ENCODE measurements at regions not wholly inside any gene's neighbourhood (a gene's known extent, or its start where the extent isn't known, plus 50 kb on each side); places are given as distances from the start of the nearest gene placed in this dataset.
"Not testable (repeated sequence)": the region's sequence is repeated elsewhere in the genome, so short reads cannot be mapped to it uniquely, and the experiment has no call there.

- DNase-seq, result no peak
Measured at GRCh38 chr11:45379162-45379863, 93.2 kb upstream of the SYT13 start.

- DNase-seq, result no peak
Measured at GRCh38 chr11:45378516-45378915, 92.4 kb upstream of the SYT13 start.

GRCh38 chr11:45374653-45375059, 88.5 kb upstream of the SYT13 start:
- DNase-seq, result no peak

DNA sequence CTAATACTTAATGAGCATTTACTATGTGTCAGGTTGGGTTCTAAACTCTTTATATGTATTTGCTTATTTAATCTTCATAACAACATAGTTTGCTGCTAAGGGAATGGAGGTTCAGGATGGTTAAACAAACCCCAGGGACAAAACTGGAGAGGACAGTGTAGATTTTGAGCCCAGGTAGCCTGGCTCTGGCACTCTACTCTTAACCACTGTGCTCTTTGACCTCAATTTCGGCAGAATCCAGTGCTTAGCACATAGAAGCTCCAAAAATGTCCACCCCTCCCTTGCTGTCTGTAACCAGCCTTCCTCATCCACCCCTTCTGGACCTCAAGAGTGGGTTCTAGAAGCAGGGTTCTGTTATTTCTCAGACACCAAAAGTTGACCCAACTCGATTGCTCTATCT, 88.0 kb upstream of the SYT13 start:
- DNase-seq, result no peak

DNA sequence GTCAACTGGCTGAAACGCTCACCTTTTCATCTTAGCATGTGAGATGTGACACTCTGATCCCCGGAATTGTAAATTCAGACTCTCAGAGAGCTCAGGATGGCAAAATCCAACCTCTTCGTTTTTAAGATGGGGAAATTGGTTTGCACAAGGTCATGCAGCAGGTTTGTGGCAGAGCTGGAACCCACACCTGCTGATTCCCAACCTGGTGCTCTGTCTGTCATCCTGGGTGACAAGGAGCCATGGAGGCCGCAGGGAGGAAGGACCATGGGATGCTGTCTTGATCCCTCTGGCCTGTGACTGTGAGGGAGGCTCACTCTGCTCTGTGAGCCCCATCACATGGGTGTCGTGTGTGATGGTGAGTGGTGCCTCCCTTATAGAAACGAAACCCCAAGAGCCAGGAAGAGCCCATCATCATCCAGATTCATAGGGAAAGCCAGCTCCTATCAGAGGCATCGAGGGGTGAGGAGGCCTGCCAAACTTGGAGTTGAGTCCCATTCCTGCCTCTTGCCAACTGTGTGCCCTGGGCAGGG, 87.4 kb upstream of the SYT13 start:
- DNase-seq, result no peak

GRCh38 chr11:45372414-45372813, 86.3 kb upstream of the SYT13 start:
- DNase-seq, result not testable (repeated sequence)

GRCh38 chr11:45371251-45372115, 85.3 kb upstream of the SYT13 start:
- DNase-seq, result peak; percentile 81

DNA sequence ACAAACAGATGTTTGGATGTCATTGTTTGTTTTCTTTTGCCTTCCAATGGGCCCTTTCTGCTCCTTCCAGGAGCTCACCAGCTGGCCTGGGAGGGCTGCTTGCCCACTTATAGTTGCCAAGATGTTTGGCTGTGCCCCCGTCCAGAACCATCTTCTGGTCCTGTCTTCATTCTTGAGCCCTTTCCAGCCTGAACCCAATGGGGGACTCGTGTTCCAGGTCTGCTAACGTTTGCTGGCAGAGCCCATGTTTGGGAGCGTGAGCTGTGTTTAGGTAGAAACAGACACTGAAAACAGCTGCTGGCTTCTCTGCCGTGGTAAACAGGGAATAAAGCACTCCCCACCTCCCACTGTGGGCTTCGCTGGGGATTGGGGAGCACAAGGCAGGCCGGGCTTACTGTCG, 83.2 kb upstream of the SYT13 start:
- no peak for DNase-seq

DNA sequence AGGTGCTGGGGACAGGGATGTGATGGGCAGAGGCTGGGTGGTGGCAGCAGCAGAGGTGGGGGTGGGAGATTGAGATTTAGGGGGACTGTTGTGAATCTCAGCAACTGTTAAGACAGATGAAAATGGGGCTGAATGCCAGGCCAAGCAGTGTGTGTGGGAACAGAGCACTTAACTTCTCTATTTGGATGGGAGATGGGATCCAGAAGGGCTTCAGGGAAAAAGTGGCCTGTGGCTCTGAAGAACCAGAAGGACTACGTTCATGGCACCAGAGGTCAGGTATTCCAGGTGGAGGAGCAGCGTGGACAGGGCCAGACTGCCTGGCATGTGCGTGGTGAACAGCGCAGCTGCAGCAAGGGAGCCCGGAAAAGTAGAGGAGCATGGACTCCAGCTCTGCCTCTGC, 82.6 kb upstream of the SYT13 start:
- no peak for DNase-seq

DNA sequence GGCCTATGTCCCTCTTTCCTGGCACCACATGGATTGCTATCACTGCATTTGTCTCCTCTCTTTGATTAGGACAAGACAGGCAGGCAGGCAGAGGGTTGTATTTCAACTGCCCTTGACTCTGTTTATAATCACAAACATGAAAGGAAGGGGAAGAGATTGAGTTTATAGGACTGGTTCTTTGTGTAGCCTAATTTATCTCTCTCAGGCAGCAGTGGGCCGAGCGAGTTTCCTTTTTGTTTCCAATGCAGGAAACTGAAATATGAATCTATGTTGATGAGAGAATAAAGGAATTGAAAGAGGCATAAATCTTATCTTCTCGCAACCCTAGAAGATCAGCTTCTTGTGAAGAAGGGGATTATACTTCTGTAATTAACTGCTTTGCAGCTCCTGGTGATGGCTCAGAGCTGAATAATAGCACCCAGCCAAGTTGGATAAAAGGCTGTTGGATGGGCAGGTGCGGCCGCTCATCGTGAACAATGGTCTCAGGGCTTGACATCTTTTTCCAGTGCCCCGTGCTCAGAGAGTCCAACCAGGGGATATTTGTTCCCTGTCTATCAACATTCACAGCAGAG, 80.6 kb upstream of the SYT13 start:
- DNase-seq, result no peak

GRCh38 chr11:45365961-45366618, 79.9 kb upstream of the SYT13 start:
- DNase-seq, result no peak

- no peak for DNase-seq
Measured at GRCh38 chr11:45362636-45363035, 76.5 kb upstream of the SYT13 start.

GRCh38 chr11:45361551-45361950, 75.4 kb upstream of the SYT13 start:
- no peak for DNase-seq

DNA sequence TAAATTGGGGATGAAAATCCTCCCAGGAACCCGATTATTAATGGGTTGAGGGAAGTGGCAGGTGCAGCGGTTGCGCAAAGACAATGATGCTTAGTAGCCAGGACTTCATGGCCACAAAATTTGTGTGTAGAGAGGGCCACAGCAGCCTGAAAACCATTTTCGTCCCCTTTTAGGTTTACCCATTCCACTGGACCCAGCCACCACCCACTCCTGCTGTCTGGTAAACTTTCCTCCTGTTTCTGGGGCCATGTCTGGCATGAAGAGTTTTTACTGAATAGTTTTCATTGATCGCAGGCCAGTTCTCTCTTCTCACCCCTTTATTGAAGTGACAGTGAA, 69.5 kb upstream of the SYT13 start:
- DNase-seq, result no peak

- peak; percentile 70 for DNase-seq
Measured at GRCh38 chr11:45354976-45355705, 69.0 kb upstream of the SYT13 start.

DNA sequence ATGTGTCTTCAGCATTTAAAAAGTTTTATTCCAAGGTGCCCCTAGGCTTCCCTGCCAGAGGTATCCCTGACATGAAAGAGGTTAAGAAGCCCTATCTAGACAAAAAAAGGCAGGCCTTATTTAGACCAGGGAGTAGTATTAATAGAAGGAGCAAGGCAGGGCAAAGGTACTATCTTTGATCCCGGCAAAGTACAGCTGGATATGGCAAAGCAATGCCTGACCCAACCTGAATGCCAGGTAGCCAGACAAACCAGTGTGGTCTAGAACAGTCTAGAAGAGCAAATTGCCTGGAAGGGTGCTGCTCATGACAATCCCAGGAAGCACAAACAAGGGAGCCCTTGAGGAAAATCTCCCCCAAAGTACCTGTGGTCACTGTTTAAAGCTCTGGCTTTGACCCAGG, 62.6 kb upstream of the SYT13 start:
- no peak for DNase-seq

GRCh38 chr11:45347348-45348082, 61.4 kb upstream of the SYT13 start:
- DNase-seq, result no peak

DNA sequence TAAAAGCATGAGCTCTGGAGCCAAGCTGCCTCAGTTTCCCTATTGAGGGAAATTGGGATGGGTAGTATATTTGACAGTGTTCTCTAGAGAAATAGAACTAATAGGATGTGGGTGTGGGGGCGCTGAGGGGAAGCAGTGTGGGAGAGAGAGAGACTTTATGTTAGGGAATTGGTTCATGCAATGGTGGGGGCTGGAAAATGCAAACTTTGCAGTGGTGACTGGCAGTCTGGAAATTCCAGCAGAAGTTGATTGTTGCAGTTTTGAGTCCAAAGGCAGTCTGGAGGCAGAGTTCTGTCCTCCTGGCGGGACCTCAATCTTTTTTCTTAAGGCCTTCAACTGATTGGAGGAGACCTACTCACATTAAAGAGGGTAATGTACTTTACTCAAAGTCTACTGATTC, 59.4 kb upstream of the SYT13 start:
- no peak for DNase-seq

- no peak for DNase-seq
Measured at GRCh38 chr11:45344028-45344427, 57.9 kb upstream of the SYT13 start.

DNA sequence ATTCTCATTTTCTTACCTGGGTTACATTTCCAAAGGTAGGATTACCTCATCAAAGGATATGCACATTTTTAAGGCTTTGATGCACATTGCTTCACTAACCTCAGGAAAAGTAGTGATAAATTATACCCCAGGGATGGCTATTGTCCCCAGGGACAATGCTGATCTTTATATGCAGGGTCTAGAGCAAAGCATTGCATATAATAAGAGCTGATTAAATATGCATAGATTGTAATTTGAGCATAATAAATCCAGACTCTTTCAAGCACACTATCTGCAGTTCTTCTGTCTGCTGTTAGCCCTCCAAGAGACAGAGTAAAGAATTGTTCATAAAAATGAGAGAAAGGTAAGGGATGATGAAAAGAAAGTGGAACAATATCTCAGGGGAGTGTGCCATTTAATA, 57.3 kb upstream of the SYT13 start:
- DNase-seq, result no peak

GRCh38 chr11:45341372-45341771, 55.2 kb upstream of the SYT13 start:
- no peak for DNase-seq
